K562 (cell line): ENCODE measurements at regions not wholly inside any gene's neighbourhood (a gene's known extent, or its start where the extent isn't known, plus 50 kb on each side); places are given as distances from the start of the nearest gene placed in this dataset.

ENCODE experiments used
- CTCF ChIP-seq, 3 experiments: IDR thresholded peaks in 2 of 3; conservative IDR thresholded peaks in 1 of 3; 2 replicates each; pipeline ENCODE4 v1.5.1; 2011 to 2012; ENCODE audit warnings: low read length in 3 of 3, mild to moderate bottlenecking in 3 of 3, control low read depth in 2 of 3, improper control_type of control experiment in 1 of 3, inconsistent platforms in 1 of 3, low read depth in 1 of 3, mixed read lengths in 1 of 3, moderate library complexity in 1 of 3; ENCODE audit not compliant: insufficient read depth in 2 of 3
- ELF1 ChIP-seq: fragments of 200-800 bp; sonication (Bioruptor generic); IDR thresholded peaks from 2 replicates; pipeline ENCODE4 v1.6.1; 2016; ENCODE audit warnings: missing genetic modification characterization, missing compliant biosample characterization
- ELF4 ChIP-seq: fragments of 450-650 bp; formaldehyde crosslinking; IDR thresholded peaks from 2 replicates; pipeline ENCODE4 v1.4.0; 2022; ENCODE audit warnings: missing genetic modification characterization
- ETS2 ChIP-seq: IDR thresholded peaks from 2 replicates; pipeline ENCODE4 v1.6.1; 2016; ENCODE audit warnings: borderline replicate concordance, missing genetic modification characterization, mild to moderate bottlenecking, moderate library complexity, missing compliant biosample characterization; ENCODE audit not compliant: poor library complexity, severe bottlenecking
- FOXJ3 ChIP-seq: sonication (generic); formaldehyde crosslinking; IDR thresholded peaks from 2 replicates; pipeline ENCODE4 v1.4.0; 2020; ENCODE audit warnings: mild to moderate bottlenecking, missing genetic modification reagents
- JUNB ChIP-seq: fragments of 450-650 bp; formaldehyde crosslinking; conservative IDR thresholded peaks from 2 replicates; pipeline ENCODE4 v1.4.0; 2020; ENCODE audit warnings: mild to moderate bottlenecking
- KAT2B ChIP-seq: IDR thresholded peaks from one replicate; pipeline ENCODE4 v1.6.1; 2012; ENCODE audit warnings: low read depth, mild to moderate bottlenecking, control low read depth, inconsistent platforms, low read length, moderate library complexity
- NR2C2 ChIP-seq, 2 experiments: fragments of 200-800 bp in 1 of 2; sonication (Bioruptor generic) in 1 of 2; sonication (generic) in 1 of 2; formaldehyde crosslinking in 1 of 2; IDR thresholded peaks; 2 replicates each; pipeline versions ENCODE4 v1.6.1 to v1.8.0; 2016 to 2022; ENCODE audit warnings: mild to moderate bottlenecking in 1 of 2, missing compliant biosample characterization in 1 of 2, missing genetic modification characterization in 1 of 2, missing genetic modification reagents in 1 of 2
- RAD51 ChIP-seq: fragments of 450-650 bp; IDR thresholded peaks from 2 replicates; pipeline ENCODE4 v1.7.1; 2016; ENCODE audit warnings: low read depth, mild to moderate bottlenecking, borderline replicate concordance
- RNF2 ChIP-seq: sonication (generic); IDR thresholded peaks from 2 replicates; pipeline ENCODE4 v1.6.1; 2016
- SIX5 ChIP-seq, 2 experiments: IDR thresholded peaks; 2 replicates each; pipeline ENCODE4 v1.6.1; 2011; ENCODE audit warnings: low read length in 2 of 2, borderline replicate concordance in 1 of 2, low read depth in 1 of 2, mild to moderate bottlenecking in 1 of 2, moderate library complexity in 1 of 2; ENCODE audit not compliant: insufficient read depth in 1 of 2
- SREBF2 ChIP-seq: sonication (generic); formaldehyde crosslinking; IDR thresholded peaks from 2 replicates; pipeline ENCODE4 v1.4.0; 2020; ENCODE audit warnings: mild to moderate bottlenecking, missing genetic modification reagents
- TCF7 ChIP-seq: sonication (generic); IDR thresholded peaks from 2 replicates; pipeline ENCODE4 v1.6.1; 2016; ENCODE audit warnings: antibody characterized with exemption, borderline replicate concordance
- ZNF124 ChIP-seq: sonication (generic); formaldehyde crosslinking; IDR thresholded peaks from 2 replicates; pipeline ENCODE4 v1.8.1; 2022; ENCODE audit warnings: missing genetic modification reagents

DNA sequence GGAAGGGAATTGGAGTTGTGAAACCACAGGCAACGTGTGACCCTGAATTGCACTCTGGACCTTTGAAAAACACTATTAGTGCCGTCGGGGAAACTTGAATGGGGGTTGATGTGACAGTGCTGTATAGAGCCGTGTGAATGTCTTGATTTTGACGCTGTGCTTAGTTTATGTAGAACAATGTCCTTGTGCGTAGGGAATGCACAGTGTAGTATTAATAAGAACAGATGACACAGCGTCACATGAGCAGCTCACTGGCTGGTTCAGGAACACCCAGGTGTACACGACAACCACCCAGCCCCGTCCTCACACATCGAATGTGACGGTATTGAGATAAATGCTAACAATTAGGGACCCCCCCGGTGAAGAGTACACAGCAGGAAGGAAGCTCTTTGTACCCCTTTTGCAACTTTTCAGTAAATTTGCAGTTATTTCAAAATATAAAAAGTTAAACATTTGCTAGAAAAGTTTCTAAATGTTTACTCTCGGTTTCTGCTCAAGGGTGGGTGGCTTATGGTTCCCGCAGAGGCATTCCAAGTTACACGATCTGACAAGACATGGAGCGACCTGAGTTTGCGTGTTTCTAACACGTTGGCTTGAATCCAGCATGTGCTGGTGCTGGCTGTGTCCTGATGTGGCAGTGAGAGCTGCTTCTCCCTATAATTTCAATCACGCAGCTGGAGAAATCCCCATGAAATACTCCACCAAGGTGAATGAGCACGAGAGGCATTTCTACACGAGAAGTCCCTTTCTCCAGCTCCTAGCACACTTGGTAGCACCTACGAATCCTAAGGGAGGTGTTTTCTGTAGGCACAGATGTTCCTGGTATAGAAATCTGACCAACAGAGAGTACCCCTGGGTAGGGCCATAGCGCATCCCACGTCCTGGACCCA, 208.0 kb upstream of the EXOC2 start:
- TF ChIP-seq SIX5 (IDR thresholded peaks at IDR 0.05; ENCODE audit: borderline replicate concordance in 1 of 2, insufficient read depth in 1 of 2, low read depth in 1 of 2, low read length in 2 of 2) (no peak), KAT2B (no peak), ELF4 (CRISPR knock-in tag) (no peak), NR2C2 (CRISPR knock-in tag; IDR thresholded peaks at IDR 0.05) (no peak), NR2C2 (tag; IDR thresholded peaks at IDR 0.05) (no peak), RNF2 (no peak), TCF7 (no peak), ELF1 (tag) (no peak), RAD51 (no peak), SREBF2 (CRISPR knock-in tag) (no peak), ZNF124 (CRISPR knock-in tag) (no peak), JUNB (CRISPR knock-in tag) (no peak), FOXJ3 (no peak), CTCF (IDR thresholded peaks at IDR 0.05 in 2 of 3, conservative IDR thresholded peaks at IDR 0.05 in 1 of 3; ENCODE audit: insufficient read depth in 2 of 3, low read depth in 1 of 3, low read length in 3 of 3) (no peak), ETS2 (no peak)
